OCI-LY7 (cell line): ENCODE measurements at regions not wholly inside any gene's neighbourhood (a gene's known extent, or its start where the extent isn't known, plus 50 kb on each side); places are given as distances from the start of the nearest gene placed in this dataset.

Experiments used
- BruUV-seq: library from RNA; stranded (reverse); fragments of 400-500 nt; replicated peaks from 2 replicates; lab custom pipeline; 2021; lab: Mats Ljungman, UMichigan
- CTCF ChIA-PET: fragments of 300-600 bp; sonication (Branson Sonifier 250); formaldehyde crosslinking; loops from one replicate; lab custom pipeline; 2022; ENCODE audit warnings: antibody characterized with exemption; ENCODE audit not compliant: unreplicated experiment; lab: Charles Lee
- POLR2A ChIA-PET: fragments of 300-600 bp; sonication (Branson Sonifier 250); formaldehyde crosslinking; loops from one replicate; lab custom pipeline; 2022; ENCODE audit warnings: antibody characterized with exemption; lab: Charles Lee
- DNase-seq: peaks from one replicate; pipeline ENCODE4 v3.0.0-alpha.2; 2015; ENCODE audit warnings: low spot score
- H2AFZ ChIP-seq: fragments of 200-600 bp; sonication (generic), shearing (Covaris generic); 2 replicates; pipeline ENCODE4 v1.6.1; 2014; ENCODE audit warnings: mild to moderate bottlenecking, antibody characterized with exemption, low read length, moderate library complexity
- H3K27ac ChIP-seq: fragments of 200-600 bp; sonication (generic); 2 replicates; pipeline ENCODE4 v1.5.1; 2014; ENCODE audit warnings: mixed run types, low read depth, mild to moderate bottlenecking, moderate library complexity, low read length, inconsistent platforms; ENCODE audit not compliant: poor library complexity, severe bottlenecking
- H3K36me3 ChIP-seq: fragments of 200-600 bp; sonication (generic); 2 replicates; pipeline ENCODE4 v1.6.1; 2014; ENCODE audit warnings: mild to moderate bottlenecking, antibody characterized with exemption, low read length, moderate library complexity, mixed read lengths; ENCODE audit not compliant: insufficient read depth
- H3K4me1 ChIP-seq: fragments of 200-600 bp; sonication (generic); 2 replicates; pipeline ENCODE4 v1.5.1; 2014; ENCODE audit warnings: mild to moderate bottlenecking, low read length; ENCODE audit not compliant: insufficient read depth, poor library complexity, severe bottlenecking
- H3K4me2 ChIP-seq: fragments of 200-600 bp; sonication (generic); 2 replicates; pipeline ENCODE4 v1.6.1; 2014; ENCODE audit warnings: mild to moderate bottlenecking, low read length
- H3K4me3 ChIP-seq: fragments of 200-600 bp; sonication (generic); 2 replicates; pipeline ENCODE4 v1.5.1; 2014; ENCODE audit warnings: mild to moderate bottlenecking, low read depth, low read length; ENCODE audit not compliant: poor library complexity, severe bottlenecking
- H3K79me2 ChIP-seq: fragments of 200-600 bp; sonication (generic); 2 replicates; pipeline ENCODE4 v1.6.1; 2016; ENCODE audit warnings: low read depth, mild to moderate bottlenecking, low read length, moderate library complexity, mixed read lengths; ENCODE audit not compliant: insufficient read depth
- H3K9me2 ChIP-seq: fragments of 200-600 bp; sonication (generic); 2 replicates; pipeline ENCODE4 v1.6.1; 2016; ENCODE audit warnings: mild to moderate bottlenecking, low read length, mixed read lengths; ENCODE audit not compliant: insufficient read depth
- H3K9me3 ChIP-seq: fragments of 200-600 bp; sonication (generic); 2 replicates; pipeline ENCODE4 v1.6.1; 2014; ENCODE audit warnings: mild to moderate bottlenecking, mixed run types, low read length, mixed read lengths
- H4K20me1 ChIP-seq: fragments of 200-600 bp; sonication (generic); 2 replicates; pipeline ENCODE4 v1.6.1; 2014; ENCODE audit warnings: mild to moderate bottlenecking, antibody characterized with exemption, low read length, moderate library complexity, mixed read lengths; ENCODE audit not compliant: insufficient read depth
- CTCF ChIP-seq: fragments of 200-600 bp; sonication (generic); conservative IDR thresholded peaks from 2 replicates; pipeline ENCODE4 v1.5.1; 2014; ENCODE audit warnings: mild to moderate bottlenecking, antibody characterized with exemption, low read length, moderate library complexity, mixed read lengths
- EZH2phosphoT487 ChIP-seq: fragments of 200-600 bp; sonication (generic); IDR thresholded peaks from 2 replicates; pipeline ENCODE4 v1.6.1; 2018; ENCODE audit warnings: low read depth, borderline replicate concordance, mild to moderate bottlenecking, mixed run types, antibody characterized with exemption, low read length, moderate library complexity, mixed read lengths
- intact Hi-C: fragments of 100-400 bp; cut with micrococcal nuclease; formaldehyde crosslinking; loops from one replicate; pipeline ENCODE4 v1.10.0; 2022; ENCODE audit not compliant: unreplicated experiment

GRCh38 chr2:58527647-58528046 lies 286.5 kb upstream of the FANCL start:
- DNase-seq = no peak
- TF ChIP-seq EZH2phosphoT487 = no peak
- TF ChIP-seq CTCF = no peak
- H3K27ac ChIP-seq = no peak overlapping the region
- intact Hi-C loops = no loop called here
- no TSS peak for BruUV-seq
- H3K36me3 ChIP-seq = no peaks in the 10 kb centered on the region
- CTCF ChIA-PET = no interaction called here
- H4K20me1 ChIP-seq = no peaks in the 10 kb centered on the region
- H3K9me3 ChIP-seq = no peaks in the 10 kb centered on the region
- H3K9me2 ChIP-seq = no peaks in the 10 kb centered on the region
- POLR2A ChIA-PET = no interaction called here
- no peak overlapping the region for H2AFZ ChIP-seq
- no peak overlapping the region for H3K4me2 ChIP-seq
- H3K4me3 ChIP-seq = no peak overlapping the region
- no peaks in the 10 kb centered on the region for H3K79me2 ChIP-seq
- no peaks in the 10 kb centered on the region for H3K4me1 ChIP-seq

GRCh38 chr2:58521803-58522554 lies 280.9 kb upstream of the FANCL start:
- Histone ChIP-seq H3K27ac (no peak overlapping the region), H3K79me2 (no peaks in the 10 kb centered on the region), H3K9me3 (no peaks in the 10 kb centered on the region), H3K4me3 (no peak overlapping the region), H3K36me3 (no peaks in the 10 kb centered on the region), H3K4me1 (no peaks in the 10 kb centered on the region), H4K20me1 (no peaks in the 10 kb centered on the region), H2AFZ (no peak overlapping the region), H3K9me2 (no peaks in the 10 kb centered on the region), H3K4me2 (no peak overlapping the region)
- no peak for TF ChIP-seq CTCF
- no peak for TF ChIP-seq EZH2phosphoT487
- ChIA-PET CTCF (no interaction called here), POLR2A (no interaction called here)
- no TSS peak for BruUV-seq
- no peak for DNase-seq
- intact Hi-C loops = no loop called here

- no peaks in the 10 kb centered on the region for H3K4me1 ChIP-seq
- H3K4me3 ChIP-seq = no peak overlapping the region
- ChIA-PET CTCF (no interaction called here), POLR2A (interaction anchor here (0.7 to 0.9 kb wide), 3 partner anchors 12 to 1371 kb away, joined by 3 to 5 read pairs (median 4); no protein-coding TSS in a partner anchor)
- DNase-seq = no peak
- no peak overlapping the region for H3K27ac ChIP-seq
- no TSS peak for BruUV-seq
- H3K9me2 ChIP-seq = no peaks in the 10 kb centered on the region
- intact Hi-C loops = no loop called here
- H3K79me2 ChIP-seq = no peaks in the 10 kb centered on the region
- H3K36me3 ChIP-seq = no peaks in the 10 kb centered on the region
- no peaks in the 10 kb centered on the region for H4K20me1 ChIP-seq
- H3K9me3 ChIP-seq = no peaks in the 10 kb centered on the region
- TF ChIP-seq CTCF (no peak), EZH2phosphoT487 (no peak)
- no peak overlapping the region for H2AFZ ChIP-seq
- no peak overlapping the region for H3K4me2 ChIP-seq
Observed at GRCh38 chr2:58520903-58521302, 279.8 kb upstream of the FANCL start.
